K562 (cell line): ENCODE measurements at regions not wholly inside any gene's neighbourhood (a gene's known extent, or its start where the extent isn't known, plus 50 kb on each side); places are given as distances from the start of the nearest gene placed in this dataset.

Source experiments
- GABPA ChIP-seq: fragments of 200-800 bp; sonication (Bioruptor generic); conservative IDR thresholded peaks from 2 replicates; pipeline ENCODE4 v1.6.1; 2016; ENCODE audit warnings: low read depth, missing genetic modification characterization, missing compliant biosample characterization
- MYBL2 ChIP-seq, 2 experiments: fragments of 450-650 bp in 1 of 2; sonication (generic) in 1 of 2; formaldehyde crosslinking in 1 of 2; IDR thresholded peaks; 2 replicates each; pipeline versions ENCODE4 v1.6.1 to v1.8.1; 2017 to 2022; ENCODE audit warnings: borderline replicate concordance in 1 of 2, inconsistent platforms in 1 of 2, low read depth in 1 of 2, mild to moderate bottlenecking in 1 of 2, missing genetic modification reagents in 1 of 2, moderate library complexity in 1 of 2
- NFRKB ChIP-seq: fragments of 450-650 bp; IDR thresholded peaks from 2 replicates; pipeline ENCODE4 v1.6.1; 2016; ENCODE audit warnings: low read depth
- POLR2AphosphoS5 ChIP-seq: IDR thresholded peaks from 2 replicates; pipeline ENCODE4 v1.6.1; 2011; ENCODE audit warnings: mild to moderate bottlenecking, low read depth, low read length, moderate library complexity; ENCODE audit not compliant: control insufficient read depth, insufficient read depth
- RBFOX2 ChIP-seq: fragments of 200-400 bp; formaldehyde crosslinking; IDR thresholded peaks from 2 replicates; pipeline ENCODE4 v1.6.1; 2017; ENCODE audit warnings: low read depth, mild to moderate bottlenecking, low read length, moderate library complexity
- SMAD4 ChIP-seq: fragments of 250-450 bp; sonication (Bioruptor Pico); conservative IDR thresholded peaks from 2 replicates; pipeline ENCODE4 v1.8.0; 2021; ENCODE audit warnings: inconsistent platforms, mild to moderate bottlenecking, moderate library complexity
- SP1 ChIP-seq: sonication (generic); formaldehyde crosslinking; IDR thresholded peaks from 2 replicates; pipeline ENCODE4 v1.8.1; 2022; ENCODE audit warnings: mild to moderate bottlenecking, missing genetic modification reagents
- TRIM24 ChIP-seq, 2 experiments: fragments of 450-650 bp; IDR thresholded peaks; 2 replicates each; pipeline ENCODE4 v1.6.1; 2016
- TF ChIP-seq, protein P1 (sequence below): fragments of 250-450 bp; sonication (Bioruptor Pico); IDR thresholded peaks from 2 replicates; pipeline ENCODE4 v1.5.0; 2020; ENCODE audit warnings: mild to moderate bottlenecking
- TF ChIP-seq, protein P2 (sequence below), 3 experiments: IDR thresholded peaks in 2 of 3; conservative IDR thresholded peaks in 1 of 3; 2 replicates each; pipeline ENCODE4 v1.5.1; 2011 to 2012; ENCODE audit warnings: low read length in 3 of 3, mild to moderate bottlenecking in 3 of 3, control low read depth in 2 of 3, improper control_type of control experiment in 1 of 3, inconsistent platforms in 1 of 3, low read depth in 1 of 3, mixed read lengths in 1 of 3, moderate library complexity in 1 of 3; ENCODE audit not compliant: insufficient read depth in 2 of 3
- TF ChIP-seq, protein P3 (sequence below), 2 experiments: IDR thresholded peaks; 2 replicates each; pipeline ENCODE4 v1.6.1; 2011; ENCODE audit warnings: borderline replicate concordance in 1 of 2, control low read depth in 1 of 2, low read depth in 1 of 2, low read length in 1 of 2, mild to moderate bottlenecking in 1 of 2, mixed read lengths in 1 of 2, moderate library complexity in 1 of 2; ENCODE audit not compliant: insufficient read depth in 1 of 2, insufficient read length in 1 of 2, poor library complexity in 1 of 2, severe bottlenecking in 1 of 2; ENCODE audit errors: extremely low read depth in 1 of 2

DNA sequence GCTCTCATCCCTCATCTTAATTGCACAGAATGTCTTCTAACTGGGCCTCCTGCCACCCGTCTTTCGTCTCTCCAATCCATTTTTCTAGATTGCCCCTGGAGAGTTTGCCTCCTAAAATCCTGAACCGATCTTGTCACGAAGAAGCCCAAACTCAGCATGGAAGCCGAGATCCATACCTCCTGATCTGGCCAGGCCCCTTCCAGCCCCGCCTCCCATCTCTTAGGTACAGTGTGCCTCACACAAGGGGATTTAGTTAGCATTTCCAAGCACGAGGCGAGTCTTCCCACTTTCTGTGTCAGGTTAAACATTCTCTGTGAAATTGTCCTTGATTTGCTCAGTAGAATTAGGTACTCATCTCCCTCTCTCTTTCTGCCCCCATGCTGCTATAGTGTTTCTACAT lies 80.0 kb upstream of the TENM3 start:
- TF ChIP-seq, protein P1, sequence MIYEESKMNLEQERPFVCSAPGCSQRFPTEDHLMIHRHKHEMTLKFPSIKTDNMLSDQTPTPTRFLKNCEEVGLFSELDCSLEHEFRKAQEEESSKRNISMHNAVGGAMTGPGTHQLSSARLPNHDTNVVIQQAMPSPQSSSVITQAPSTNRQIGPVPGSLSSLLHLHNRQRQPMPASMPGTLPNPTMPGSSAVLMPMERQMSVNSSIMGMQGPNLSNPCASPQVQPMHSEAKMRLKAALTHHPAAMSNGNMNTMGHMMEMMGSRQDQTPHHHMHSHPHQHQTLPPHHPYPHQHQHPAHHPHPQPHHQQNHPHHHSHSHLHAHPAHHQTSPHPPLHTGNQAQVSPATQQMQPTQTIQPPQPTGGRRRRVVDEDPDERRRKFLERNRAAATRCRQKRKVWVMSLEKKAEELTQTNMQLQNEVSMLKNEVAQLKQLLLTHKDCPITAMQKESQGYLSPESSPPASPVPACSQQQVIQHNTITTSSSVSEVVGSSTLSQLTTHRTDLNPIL (CRISPR knock-in tag), result no peak
- TF ChIP-seq SMAD4 (CRISPR knock-in tag), result no peak
- TF ChIP-seq SP1, result no peak
- TF ChIP-seq POLR2AphosphoS5, result no peak
- TF ChIP-seq NFRKB, result no peak
- TF ChIP-seq, protein P2, sequence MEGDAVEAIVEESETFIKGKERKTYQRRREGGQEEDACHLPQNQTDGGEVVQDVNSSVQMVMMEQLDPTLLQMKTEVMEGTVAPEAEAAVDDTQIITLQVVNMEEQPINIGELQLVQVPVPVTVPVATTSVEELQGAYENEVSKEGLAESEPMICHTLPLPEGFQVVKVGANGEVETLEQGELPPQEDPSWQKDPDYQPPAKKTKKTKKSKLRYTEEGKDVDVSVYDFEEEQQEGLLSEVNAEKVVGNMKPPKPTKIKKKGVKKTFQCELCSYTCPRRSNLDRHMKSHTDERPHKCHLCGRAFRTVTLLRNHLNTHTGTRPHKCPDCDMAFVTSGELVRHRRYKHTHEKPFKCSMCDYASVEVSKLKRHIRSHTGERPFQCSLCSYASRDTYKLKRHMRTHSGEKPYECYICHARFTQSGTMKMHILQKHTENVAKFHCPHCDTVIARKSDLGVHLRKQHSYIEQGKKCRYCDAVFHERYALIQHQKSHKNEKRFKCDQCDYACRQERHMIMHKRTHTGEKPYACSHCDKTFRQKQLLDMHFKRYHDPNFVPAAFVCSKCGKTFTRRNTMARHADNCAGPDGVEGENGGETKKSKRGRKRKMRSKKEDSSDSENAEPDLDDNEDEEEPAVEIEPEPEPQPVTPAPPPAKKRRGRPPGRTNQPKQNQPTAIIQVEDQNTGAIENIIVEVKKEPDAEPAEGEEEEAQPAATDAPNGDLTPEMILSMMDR (IDR thresholded peaks at IDR 0.05 in 2 of 3, conservative IDR thresholded peaks at IDR 0.05 in 1 of 3; ENCODE audit: insufficient read depth in 2 of 3, low read depth in 1 of 3, low read length in 3 of 3), result no peak
- no peak for TF ChIP-seq GABPA (tag)
- TF ChIP-seq MYBL2 (IDR thresholded peaks at IDR 0.05; ENCODE audit: low read depth), result no peak
- no peak for TF ChIP-seq MYBL2 (CRISPR knock-in tag; IDR thresholded peaks at IDR 0.05; ENCODE audit: borderline replicate concordance)
- TF ChIP-seq, protein P3, sequence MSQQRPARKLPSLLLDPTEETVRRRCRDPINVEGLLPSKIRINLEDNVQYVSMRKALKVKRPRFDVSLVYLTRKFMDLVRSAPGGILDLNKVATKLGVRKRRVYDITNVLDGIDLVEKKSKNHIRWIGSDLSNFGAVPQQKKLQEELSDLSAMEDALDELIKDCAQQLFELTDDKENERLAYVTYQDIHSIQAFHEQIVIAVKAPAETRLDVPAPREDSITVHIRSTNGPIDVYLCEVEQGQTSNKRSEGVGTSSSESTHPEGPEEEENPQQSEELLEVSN (IDR thresholded peaks at IDR 0.05; ENCODE audit: borderline replicate concordance in 1 of 2, extremely low read depth in 1 of 2, insufficient read depth in 1 of 2, insufficient read length in 1 of 2, low read depth in 1 of 2, low read length in 1 of 2, poor library complexity in 1 of 2, severe bottlenecking in 1 of 2), result no peak
- TF ChIP-seq RBFOX2, result no peak
- no peak for TF ChIP-seq TRIM24 (IDR thresholded peaks at IDR 0.05)
